HEK293 (cell line): ENCODE measurements at regions not wholly inside any gene's neighbourhood (a gene's known extent, or its start where the extent isn't known, plus 50 kb on each side); places are given as distances from the start of the nearest gene placed in this dataset.

Source experiments
- CTCF ChIA-PET: fragments of 350-600 bp; formaldehyde crosslinking; extraction: SDS; loops from one replicate; lab custom pipeline; 2021; ENCODE audit warnings: antibody characterized with exemption; lab: Yijun Ruan, JAX
- POLR2A ChIA-PET: fragments of 300-600 bp; formaldehyde crosslinking; extraction: SDS; loops from one replicate; lab custom pipeline; 2020; ENCODE audit warnings: antibody characterized with exemption, inconsistent platforms; lab: Yijun Ruan, JAX
- H3K27ac ChIP-seq: fragments of 200-500 bp; sonication (Bioruptor generic); 2 replicates; pipeline ENCODE4 v1.5.1; 2014; ENCODE audit warnings: low read depth, low read length, control low read depth, inconsistent platforms; ENCODE audit errors: extremely low read depth
- H3K36me3 ChIP-seq, 2 experiments: fragments of 200-500 bp in 1 of 2; sonication (Bioruptor generic) in 1 of 2; 1 replicate in 1 of 2; 2 replicates in 1 of 2; pipeline ENCODE4 v1.5.1; 2014 to 2017; ENCODE audit warnings: inconsistent platforms in 2 of 2, low read length in 2 of 2; ENCODE audit not compliant: control insufficient read depth in 2 of 2, insufficient read depth in 1 of 2
- H3K4me1 ChIP-seq: fragments of 200-500 bp; sonication (Bioruptor generic); 2 replicates; pipeline ENCODE4 v1.5.1; 2014; ENCODE audit warnings: mild to moderate bottlenecking, low read length, inconsistent platforms; ENCODE audit not compliant: control insufficient read depth, insufficient read depth
- H3K4me3 ChIP-seq: 2 replicates; pipeline ENCODE4 v1.5.1; 2011; ENCODE audit warnings: low read depth, mild to moderate bottlenecking, control low read depth, low read length, moderate library complexity
- H3K9me3 ChIP-seq: fragments of 200-500 bp; sonication (Bioruptor generic); 2 replicates; pipeline ENCODE4 v1.5.1; 2014; ENCODE audit warnings: low read depth, low read length, inconsistent platforms; ENCODE audit not compliant: control insufficient read depth, insufficient read depth
- OSR2 ChIP-seq: fragments of 450-650 bp; formaldehyde crosslinking; IDR thresholded peaks from 2 replicates; pipeline ENCODE4 v1.5.1; 2016; ENCODE audit warnings: missing biosample characterization, missing genetic modification characterization
- OVOL3 ChIP-seq: fragments of 450-650 bp; formaldehyde crosslinking; IDR thresholded peaks from 2 replicates; pipeline ENCODE4 v1.5.1; 2016; ENCODE audit warnings: missing biosample characterization, missing genetic modification characterization
- PRDM10 ChIP-seq: fragments of 450-650 bp; formaldehyde crosslinking; IDR thresholded peaks from 2 replicates; pipeline ENCODE4 v1.5.1; 2016; ENCODE audit warnings: missing biosample characterization, missing genetic modification characterization
- SALL2 ChIP-seq: fragments of 450-650 bp; formaldehyde crosslinking; IDR thresholded peaks from 2 replicates; pipeline ENCODE4 v1.5.0; 2017; ENCODE audit warnings: missing biosample characterization, mild to moderate bottlenecking, missing genetic modification characterization, borderline replicate concordance
- SETDB1 ChIP-seq: IDR thresholded peaks from one replicate; pipeline ENCODE4 v1.6.1; 2017; ENCODE audit warnings: mild to moderate bottlenecking, low read length, moderate library complexity, mixed read lengths; ENCODE audit not compliant: insufficient read length
- TSHZ1 ChIP-seq: fragments of 450-650 bp; formaldehyde crosslinking; IDR thresholded peaks from 2 replicates; pipeline ENCODE4 v1.5.1; 2016; ENCODE audit warnings: missing biosample characterization, missing genetic modification characterization, borderline replicate concordance
- ZBTB11 ChIP-seq: fragments of 450-650 bp; formaldehyde crosslinking; conservative IDR thresholded peaks from 2 replicates; pipeline ENCODE4 v1.5.1; 2016; ENCODE audit warnings: low read depth, missing biosample characterization, missing genetic modification characterization
- ZBTB20 ChIP-seq: fragments of 450-650 bp; formaldehyde crosslinking; IDR thresholded peaks from 2 replicates; pipeline ENCODE4 v1.5.1; 2016; ENCODE audit warnings: missing biosample characterization, missing genetic modification characterization
- ZNF114 ChIP-seq: fragments of 450-650 bp; formaldehyde crosslinking; IDR thresholded peaks from 2 replicates; pipeline ENCODE4 v1.5.0; 2017; ENCODE audit warnings: missing biosample characterization, missing genetic modification characterization
- ZNF133 ChIP-seq: fragments of 450-650 bp; formaldehyde crosslinking; IDR thresholded peaks from 2 replicates; pipeline ENCODE4 v1.5.1; 2016; ENCODE audit warnings: missing biosample characterization, missing genetic modification characterization
- ZNF202 ChIP-seq: fragments of 450-650 bp; formaldehyde crosslinking; IDR thresholded peaks from 2 replicates; pipeline ENCODE4 v1.5.1; 2016; ENCODE audit warnings: missing biosample characterization, missing genetic modification characterization, borderline replicate concordance
- ZNF280C ChIP-seq: fragments of 450-650 bp; formaldehyde crosslinking; IDR thresholded peaks from 2 replicates; pipeline ENCODE4 v1.5.1; 2016; ENCODE audit warnings: missing biosample characterization, missing genetic modification characterization
- ZNF48 ChIP-seq: fragments of 450-650 bp; formaldehyde crosslinking; IDR thresholded peaks from 2 replicates; pipeline ENCODE4 v1.5.1; 2016; ENCODE audit warnings: missing biosample characterization, missing genetic modification characterization
- ZNF544 ChIP-seq: fragments of 450-650 bp; formaldehyde crosslinking; IDR thresholded peaks from 2 replicates; pipeline ENCODE4 v1.5.0; 2017; ENCODE audit warnings: missing biosample characterization, missing genetic modification characterization
- ZNF558 ChIP-seq: fragments of 450-650 bp; formaldehyde crosslinking; IDR thresholded peaks from 2 replicates; pipeline ENCODE4 v1.5.1; 2016; ENCODE audit warnings: missing biosample characterization, missing genetic modification characterization
- ZNF585B ChIP-seq: fragments of 450-650 bp; formaldehyde crosslinking; IDR thresholded peaks from 2 replicates; pipeline ENCODE4 v1.5.1; 2016; ENCODE audit warnings: missing biosample characterization, missing genetic modification characterization
- ZNF596 ChIP-seq: fragments of 450-650 bp; IDR thresholded peaks from 2 replicates; pipeline ENCODE4 v1.5.0; 2018; ENCODE audit warnings: missing biosample characterization, mild to moderate bottlenecking, missing genetic modification characterization, moderate library complexity
- ZNF626 ChIP-seq: fragments of 450-650 bp; sonication (Bioruptor Pico); formaldehyde crosslinking; IDR thresholded peaks from 2 replicates; pipeline ENCODE4 v1.5.1; 2018; ENCODE audit warnings: missing biosample characterization, missing genetic modification characterization, inconsistent platforms
- ZNF660 ChIP-seq: fragments of 450-650 bp; IDR thresholded peaks from 2 replicates; pipeline ENCODE4 v1.5.1; 2018; ENCODE audit warnings: missing biosample characterization, mild to moderate bottlenecking, missing genetic modification characterization
- ZNF692 ChIP-seq: fragments of 450-650 bp; formaldehyde crosslinking; IDR thresholded peaks from 2 replicates; pipeline ENCODE4 v1.5.1; 2016; ENCODE audit warnings: missing biosample characterization, missing genetic modification characterization
- ZNF707 ChIP-seq: fragments of 450-650 bp; formaldehyde crosslinking; IDR thresholded peaks from 2 replicates; pipeline ENCODE4 v1.5.1; 2016; ENCODE audit warnings: missing biosample characterization, missing genetic modification characterization
- ZNF837 ChIP-seq: fragments of 450-650 bp; formaldehyde crosslinking; IDR thresholded peaks from 2 replicates; pipeline ENCODE4 v1.5.1; 2016; ENCODE audit warnings: missing biosample characterization, missing genetic modification characterization

- ChIA-PET CTCF (no interaction called here), POLR2A (no interaction called here)
- H3K4me3 ChIP-seq = no peak overlapping the region
- H3K9me3 ChIP-seq = no peaks in the 10 kb centered on the region
- TF ChIP-seq OVOL3 (tag by site-specific recombination) (no peak), ZNF558 (no peak), ZNF133 (tag by site-specific recombination) (no peak), ZNF544 (tag by site-specific recombination) (no peak), ZNF202 (tag by site-specific recombination) (no peak), OSR2 (tag by site-specific recombination) (no peak), ZNF837 (tag by site-specific recombination) (no peak), ZBTB11 (tag by site-specific recombination) (no peak), TSHZ1 (no peak), ZNF585B (tag by site-specific recombination) (no peak), ZNF280C (tag by site-specific recombination) (no peak), ZBTB20 (no peak), SALL2 (tag by site-specific recombination) (no peak)
- H3K36me3 ChIP-seq = no peaks in the 10 kb centered on the region
- H3K27ac ChIP-seq = no peak overlapping the region
- no peaks in the 10 kb centered on the region for H3K4me1 ChIP-seq
These were observed 107.2 kb upstream of the ALCAM start for GRCh38 chr3:105259496-105259895.

- Histone ChIP-seq H3K9me3 (no peaks in the 10 kb centered on the region), H3K36me3 (no peaks in the 10 kb centered on the region), H3K27ac (no peak overlapping the region), H3K4me3 (no peak overlapping the region), H3K4me1 (no peaks in the 10 kb centered on the region)
- CTCF ChIA-PET = no interaction called here
- TF ChIP-seq ZNF707 (tag by site-specific recombination) = no peak
- TF ChIP-seq ZNF626 = no peak
- TF ChIP-seq ZNF48 (tag by site-specific recombination) = no peak
- no peak for TF ChIP-seq ZNF114 (tag by site-specific recombination)
- TF ChIP-seq ZNF596 = no peak
- TF ChIP-seq ZNF660 (tag by site-specific recombination) = no peak
- TF ChIP-seq SETDB1 = peak; percentile 64
- peak; percentile 61 for TF ChIP-seq ZNF692 (tag by site-specific recombination)
- no peak for TF ChIP-seq PRDM10 (tag by site-specific recombination)
- TF ChIP-seq, all 188 proteins: peak for 2
- POLR2A ChIA-PET = no interaction called here
These were observed 106.3 kb upstream of the ALCAM start for GRCh38 chr3:105260385-105260784.
